ENCODE measurements at regions not wholly inside any gene's neighbourhood (a gene's known extent, or its start where the extent isn't known, plus 50 kb on each side); places are given as distances from the start of the nearest gene placed in this dataset.
A peak's percentile ranks its signal among the peaks of the same experiment; 100 is the strongest.
"Not testable (repeated sequence)": the region's sequence is repeated elsewhere in the genome, so short reads cannot be mapped to it uniquely, and the experiment has no call there.

- H3K27ac ChIP-seq (ENCODE audit: low read depth, low read length); H3K9me3 Mint-ChIP-seq; H3K36me3 ChIP-seq (ENCODE audit: insufficient read depth, low read length); intact Hi-C loops (cut with micrococcal nuclease); H3K4me3 ChIP-seq (ENCODE audit: low read length in 2 of 2); CTCF ChIA-PET (ENCODE audit: partially characterized antibody); H3K36me3 Mint-ChIP-seq; H3K4me3 Mint-ChIP-seq; H3K27me3 ChIP-seq (ENCODE audit: insufficient read depth, low read length); H3K4me1 Mint-ChIP-seq; H3K9me3 ChIP-seq (ENCODE audit: control insufficient read depth in 1 of 2, low read length in 2 of 2); H3K4me1 ChIP-seq (ENCODE audit: insufficient read depth, low read length); H3K27ac Mint-ChIP-seq; POLR2A ChIA-PET (ENCODE audit: partially characterized antibody); DNase-seq; H3K27me3 Mint-ChIP-seq: not testable (repeated sequence)
Measured at GRCh38 chr6:127406722-127407121, 52.5 kb downstream of the KIAA0408 start.

GRCh38 chr6:127406122-127406521, 53.1 kb downstream of the KIAA0408 start:
- H3K27ac Mint-ChIP-seq = no peak overlapping the region
- CTCF ChIA-PET (ENCODE audit: partially characterized antibody) = no interaction called here
- H3K36me3 Mint-ChIP-seq = no peaks in the 10 kb centered on the region
- Histone ChIP-seq H3K27ac (ENCODE audit: low read depth, low read length) (no peak overlapping the region), H3K9me3 (ENCODE audit: control insufficient read depth in 1 of 2, low read length in 2 of 2) (no peaks in the 10 kb centered on the region), H3K4me3 (ENCODE audit: low read length in 2 of 2) (no peak overlapping the region), H3K4me1 (ENCODE audit: insufficient read depth, low read length) (no peaks in the 10 kb centered on the region), H3K36me3 (ENCODE audit: insufficient read depth, low read length) (no peaks in the 10 kb centered on the region), H3K27me3 (ENCODE audit: insufficient read depth, low read length) (no peaks in the 10 kb centered on the region)
- DNase-seq = no peak
- intact Hi-C loops (cut with micrococcal nuclease) = no loop called here
- H3K9me3 Mint-ChIP-seq = peaks cover 0 to 3% (median 0%) of the 10 kb centered on the region in 8 donors
- peaks cover 2 to 5% of the 10 kb centered on the region in 2 donors for H3K27me3 Mint-ChIP-seq
- peaks cover 0 to 8% (median 2%) of the 10 kb centered on the region in 4 donors for H3K4me1 Mint-ChIP-seq
- POLR2A ChIA-PET (ENCODE audit: partially characterized antibody) = no interaction called here
- no peak overlapping the region for H3K4me3 Mint-ChIP-seq

- H3K27me3 ChIP-seq (ENCODE audit: insufficient read depth, low read length) = no peaks in the 10 kb centered on the region
- DNase-seq = no peak
- CTCF ChIA-PET (ENCODE audit: partially characterized antibody) = no interaction called here
- no peak overlapping the region for H3K4me3 Mint-ChIP-seq
- H3K4me3 ChIP-seq (ENCODE audit: low read length in 2 of 2) = no peak overlapping the region
- no peak overlapping the region for H3K27ac Mint-ChIP-seq
- H3K9me3 ChIP-seq (ENCODE audit: control insufficient read depth in 1 of 2, low read length in 2 of 2) = no peaks in the 10 kb centered on the region
- intact Hi-C loops (cut with micrococcal nuclease) = no loop called here
- H3K4me1 ChIP-seq (ENCODE audit: insufficient read depth, low read length) = no peaks in the 10 kb centered on the region
- H3K27me3 Mint-ChIP-seq = no peaks in the 10 kb centered on the region
- H3K36me3 ChIP-seq (ENCODE audit: insufficient read depth, low read length) = no peaks in the 10 kb centered on the region
- H3K36me3 Mint-ChIP-seq = no peaks in the 10 kb centered on the region
- H3K4me1 Mint-ChIP-seq = peaks cover 0 to 8% (median 2%) of the 10 kb centered on the region in 4 donors
- peaks cover 0 to 3% (median 0%) of the 10 kb centered on the region in 8 donors for H3K9me3 Mint-ChIP-seq
- POLR2A ChIA-PET (ENCODE audit: partially characterized antibody) = no interaction called here
- H3K27ac ChIP-seq (ENCODE audit: low read depth, low read length) = no peak overlapping the region
Measured at GRCh38 chr6:127404594-127405178, 54.5 kb downstream of the KIAA0408 start.

GRCh38 chr6:127404133-127404532, 55.1 kb downstream of the KIAA0408 start:
- intact Hi-C loops (cut with micrococcal nuclease) = no loop called here
- no peaks in the 10 kb centered on the region for H3K36me3 Mint-ChIP-seq
- H3K9me3 Mint-ChIP-seq = peaks cover 0 to 3% (median 0%) of the 10 kb centered on the region in 8 donors
- DNase-seq = no peak
- H3K27me3 ChIP-seq (ENCODE audit: insufficient read depth, low read length) = no peaks in the 10 kb centered on the region
- peak overlapping the region in 1 of 7 donors; percentile 20 for H3K27ac Mint-ChIP-seq
- no peaks in the 10 kb centered on the region for H3K36me3 ChIP-seq (ENCODE audit: insufficient read depth, low read length)
- H3K27me3 Mint-ChIP-seq = no peaks in the 10 kb centered on the region
- H3K4me1 Mint-ChIP-seq = peaks cover 0 to 8% (median 2%) of the 10 kb centered on the region in 4 donors
- POLR2A ChIA-PET (ENCODE audit: partially characterized antibody) = no interaction called here
- H3K4me3 ChIP-seq (ENCODE audit: low read length in 2 of 2) = no peak overlapping the region
- CTCF ChIA-PET (ENCODE audit: partially characterized antibody) = interaction anchor here (0.6 to 1.1 kb wide), 2 partner anchors 9 to 1652 kb away, joined by 3 to 4 read pairs; no protein-coding TSS in a partner anchor
- no peak overlapping the region for H3K27ac ChIP-seq (ENCODE audit: low read depth, low read length)
- no peaks in the 10 kb centered on the region for H3K9me3 ChIP-seq (ENCODE audit: control insufficient read depth in 1 of 2, low read length in 2 of 2)
- H3K4me3 Mint-ChIP-seq = peak overlapping the region in 1 of 8 donors; percentile 3
- no peaks in the 10 kb centered on the region for H3K4me1 ChIP-seq (ENCODE audit: insufficient read depth, low read length)

- Mint-ChIP-seq H3K27me3 (no peaks in the 10 kb centered on the region), H3K9me3 (peaks cover 0 to 3% (median 0%) of the 10 kb centered on the region in 8 donors), H3K27ac (no peak overlapping the region), H3K36me3 (no peaks in the 10 kb centered on the region), H3K4me3 (no peak overlapping the region), H3K4me1 (peaks cover 0 to 8% (median 2%) of the 10 kb centered on the region in 4 donors)
- no peaks in the 10 kb centered on the region for H3K27me3 ChIP-seq (ENCODE audit: insufficient read depth, low read length)
- H3K4me1 ChIP-seq (ENCODE audit: insufficient read depth, low read length) = no peaks in the 10 kb centered on the region
- no peak for DNase-seq
- no peak overlapping the region for H3K4me3 ChIP-seq (ENCODE audit: low read length in 2 of 2)
- H3K9me3 ChIP-seq (ENCODE audit: control insufficient read depth in 1 of 2, low read length in 2 of 2) = no peaks in the 10 kb centered on the region
- intact Hi-C loops (cut with micrococcal nuclease) = no loop called here
- POLR2A ChIA-PET (ENCODE audit: partially characterized antibody) = no interaction called here
- CTCF ChIA-PET (ENCODE audit: partially characterized antibody) = interaction anchor here (0.6 to 1.1 kb wide), 2 partner anchors 9 to 1652 kb away, joined by 3 to 4 read pairs; no protein-coding TSS in a partner anchor
- no peaks in the 10 kb centered on the region for H3K36me3 ChIP-seq (ENCODE audit: insufficient read depth, low read length)
- H3K27ac ChIP-seq (ENCODE audit: low read depth, low read length) = no peak overlapping the region
Measured at GRCh38 chr6:127403636-127404035, 55.6 kb downstream of the KIAA0408 start.

- intact Hi-C loops (cut with micrococcal nuclease) = no loop called here
- DNase-seq = no peak
- H3K9me3 ChIP-seq (ENCODE audit: control insufficient read depth in 1 of 2, low read length in 2 of 2) = no peaks in the 10 kb centered on the region
- H3K4me1 ChIP-seq (ENCODE audit: insufficient read depth, low read length) = no peaks in the 10 kb centered on the region
- Mint-ChIP-seq H3K4me3 (no peak overlapping the region), H3K4me1 (peaks cover 0 to 11% (median 2%) of the 10 kb centered on the region in 4 donors), H3K27ac (peak overlapping the region in 1 of 7 donors; percentile 63), H3K27me3 (no peaks in the 10 kb centered on the region), H3K9me3 (peaks cover 0 to 3% (median 0%) of the 10 kb centered on the region in 8 donors), H3K36me3 (no peaks in the 10 kb centered on the region)
- H3K4me3 ChIP-seq (ENCODE audit: low read length in 2 of 2) = no peak overlapping the region
- ChIA-PET POLR2A (ENCODE audit: partially characterized antibody) (no interaction called here), CTCF (ENCODE audit: partially characterized antibody) (interaction anchor here (1.1 kb wide), 1 partner anchor 10 kb away, joined by 4 read pairs; no protein-coding TSS in a partner anchor)
- H3K27me3 ChIP-seq (ENCODE audit: insufficient read depth, low read length) = no peaks in the 10 kb centered on the region
- H3K27ac ChIP-seq (ENCODE audit: low read depth, low read length) = no peak overlapping the region
- H3K36me3 ChIP-seq (ENCODE audit: insufficient read depth, low read length) = no peaks in the 10 kb centered on the region
Measured at GRCh38 chr6:127402890-127403617, 56.1 kb downstream of the KIAA0408 start.

GRCh38 chr6:127397729-127398630, 54.6 kb upstream of the ECHDC1 start:
- Mint-ChIP-seq H3K9me3 (no peaks in the 10 kb centered on the region), H3K27ac (no peak overlapping the region), H3K27me3 (peaks cover 1% of the 10 kb centered on the region in 2 donors), H3K4me3 (no peak overlapping the region), H3K36me3 (no peaks in the 10 kb centered on the region), H3K4me1 (peaks cover 0 to 3% (median under 1%) of the 10 kb centered on the region in 4 donors)
- intact Hi-C loops (cut with micrococcal nuclease) = no loop called here
- no peak overlapping the region for H3K4me3 ChIP-seq (ENCODE audit: low read length in 2 of 2)
- H3K36me3 ChIP-seq (ENCODE audit: insufficient read depth, low read length) = no peaks in the 10 kb centered on the region
- no peaks in the 10 kb centered on the region for H3K4me1 ChIP-seq (ENCODE audit: insufficient read depth, low read length)
- H3K9me3 ChIP-seq (ENCODE audit: control insufficient read depth in 1 of 2, low read length in 2 of 2) = no peaks in the 10 kb centered on the region
- no peaks in the 10 kb centered on the region for H3K27me3 ChIP-seq (ENCODE audit: insufficient read depth, low read length)
- H3K27ac ChIP-seq (ENCODE audit: low read depth, low read length) = no peak overlapping the region
- CTCF ChIA-PET (ENCODE audit: partially characterized antibody) = interaction anchor here (0.9 kb wide), 1 partner anchor 16 kb away, joined by 3 read pairs; no protein-coding TSS in a partner anchor
- POLR2A ChIA-PET (ENCODE audit: partially characterized antibody) = no interaction called here
- no peak for DNase-seq

All from CD4-positive, alpha-beta memory T cell (primary cell).